ENCODE measurements at regions not wholly inside any gene's neighbourhood (a gene's known extent, or its start where the extent isn't known, plus 50 kb on each side); places are given as distances from the start of the nearest gene placed in this dataset.

DNA sequence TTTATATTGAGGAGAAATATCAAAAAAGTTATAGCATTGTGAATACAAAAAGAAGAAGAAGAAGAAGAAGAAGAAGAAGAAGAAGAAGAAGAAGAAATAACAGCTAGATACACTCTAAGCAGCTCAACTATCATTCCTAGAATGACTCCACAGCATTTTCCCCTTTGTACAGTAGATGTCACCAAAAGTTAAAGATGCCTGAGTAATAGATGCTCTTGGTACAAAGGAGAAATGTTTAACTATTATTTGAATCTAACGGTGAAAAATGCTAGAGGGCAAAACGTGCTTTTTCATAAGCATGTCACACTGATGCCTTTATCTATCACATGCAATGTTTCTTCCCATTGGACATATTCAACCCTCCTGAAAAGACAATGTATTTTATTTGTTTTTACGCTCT lies 178.4 kb upstream of the GPRIN3 start:
- no peaks in the 10 kb centered on the region for H3K36me3 ChIP-seq
- H3K9me3 ChIP-seq (replicated peaks in 1 of 11), result peaks cover 0 to 12% (median 5%) of the 10 kb centered on the region in 11 experiments; a peak in 12 of 22 replicates
- no peaks in the 10 kb centered on the region for H3K4me1 ChIP-seq
- H3K27ac ChIP-seq, result no peak overlapping the region
- H4K20me1 ChIP-seq, result no peaks in the 10 kb centered on the region
- no peak overlapping the region for H3K4me2 ChIP-seq
- no peak overlapping the region for H3K4me3 ChIP-seq
- no peak for TF ChIP-seq Cebpa-rat (IDR thresholded peaks at IDR 0.05)
- no peak overlapping the region for H3K9ac ChIP-seq
- H3K27me3 ChIP-seq, result no peaks in the 10 kb centered on the region

DNA sequence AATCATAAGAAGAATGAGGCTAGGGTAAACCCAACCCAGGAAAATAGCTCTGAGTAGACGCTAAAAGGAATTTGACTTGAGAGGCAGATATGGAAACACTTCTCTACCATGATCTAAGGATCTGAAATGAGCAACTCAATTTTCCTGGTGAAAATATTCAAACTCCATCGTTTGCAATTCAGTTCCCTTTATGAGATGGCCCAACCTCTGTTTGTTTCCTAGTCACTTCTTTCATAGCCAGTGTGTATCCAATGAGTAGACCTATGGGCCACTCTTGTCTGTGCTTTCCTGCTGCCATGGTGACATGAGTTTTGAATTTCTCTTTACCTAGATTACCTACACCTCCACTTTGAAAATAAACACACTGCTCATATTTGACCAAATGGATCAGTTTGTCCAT lies 176.2 kb upstream of the GPRIN3 start:
- H3K36me3 ChIP-seq, result no peaks in the 10 kb centered on the region
- no peak overlapping the region for H3K4me2 ChIP-seq
- H3K27me3 ChIP-seq, result no peaks in the 10 kb centered on the region
- H3K9ac ChIP-seq, result no peak overlapping the region
- H3K4me3 ChIP-seq, result no peak overlapping the region
- H3K27ac ChIP-seq, result no peak overlapping the region
- no peaks in the 10 kb centered on the region for H3K4me1 ChIP-seq
- peaks cover 0 to 5% (median 0%) of the 10 kb centered on the region in 11 experiments; a peak in 1 of 22 replicates for H3K9me3 ChIP-seq (replicated peaks in 1 of 11)
- H4K20me1 ChIP-seq, result no peaks in the 10 kb centered on the region
- TF ChIP-seq Cebpa-rat (IDR thresholded peaks at IDR 0.05), result no peak

DNA sequence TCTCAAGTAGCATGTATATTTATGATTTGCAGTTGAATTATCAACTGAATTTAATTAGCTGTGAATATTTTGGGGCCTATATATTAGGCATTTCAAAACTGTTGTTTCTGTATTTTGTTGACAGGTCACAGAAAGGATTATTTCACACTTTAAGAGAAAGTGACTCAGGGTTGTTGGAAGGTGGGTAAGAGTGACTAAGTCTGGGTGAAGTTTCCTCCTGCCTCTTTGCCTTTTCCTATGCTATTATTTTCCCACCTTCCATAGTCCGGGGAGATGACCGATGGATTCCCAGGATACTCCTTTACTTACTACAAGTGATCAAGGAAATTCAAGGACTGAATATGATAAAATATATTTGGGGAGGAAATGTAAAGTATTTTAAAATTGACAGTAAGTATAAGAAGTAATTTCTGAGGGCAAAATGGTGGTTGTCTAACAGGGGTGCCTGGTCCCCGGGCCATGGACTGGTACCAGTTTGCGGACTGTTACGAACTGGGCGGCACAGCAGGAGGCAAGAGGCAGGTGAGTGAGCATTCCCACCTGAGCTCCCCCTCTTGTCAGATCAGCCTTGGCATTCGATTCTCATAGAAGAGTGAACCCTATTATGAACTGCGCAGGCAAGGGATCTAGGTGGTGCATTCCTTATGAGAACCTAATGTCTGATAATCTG lies 175.5 kb upstream of the GPRIN3 start:
- Histone ChIP-seq H4K20me1 (no peaks in the 10 kb centered on the region), H3K4me1 (no peaks in the 10 kb centered on the region), H3K36me3 (no peaks in the 10 kb centered on the region), H3K9me3 (replicated peaks in 1 of 11) (peaks cover 0 to 5% (median 0%) of the 10 kb centered on the region in 11 experiments; a peak in 1 of 22 replicates), H3K27me3 (no peaks in the 10 kb centered on the region), H3K27ac (no peak overlapping the region), H3K4me3 (no peak overlapping the region), H3K4me2 (no peak overlapping the region), H3K9ac (no peak overlapping the region)
- no peak for TF ChIP-seq Cebpa-rat (IDR thresholded peaks at IDR 0.05)

GRCh38 chr4:89482251-89482650 lies 174.7 kb upstream of the GPRIN3 start:
- no peak overlapping the region for H3K27ac ChIP-seq

DNA sequence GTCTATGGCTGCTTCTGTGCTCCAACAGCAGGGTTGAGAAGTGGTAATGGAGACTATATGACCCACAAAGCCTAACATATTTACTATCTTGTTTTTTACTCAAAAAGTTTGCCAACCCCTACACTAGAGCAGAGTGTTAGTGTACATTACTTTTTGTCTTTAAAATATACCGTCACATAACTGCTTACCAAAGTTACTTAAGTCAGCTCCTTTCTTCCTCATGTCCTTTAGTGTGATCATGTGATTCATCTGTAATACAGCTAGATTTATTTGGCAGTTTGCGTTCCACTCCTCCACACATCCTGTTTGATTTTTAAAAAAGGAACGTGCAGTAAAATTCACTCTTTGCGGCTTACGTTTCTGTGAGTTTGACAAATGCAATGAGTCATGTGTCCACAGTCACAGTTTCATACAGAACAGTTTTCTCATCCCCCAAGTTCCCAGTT lies 162.4 kb upstream of the GPRIN3 start:
- H3K27ac ChIP-seq, result peak overlapping the region in 5 of 11 experiments; percentile 62 to 94 (median 84); a peak in 9 of 22 replicates
- H3K9ac ChIP-seq, result peak overlapping the region in 4 of 11 experiments; percentile 54 to 79 (median 74); a peak in 8 of 22 replicates
- H3K4me2 ChIP-seq, result peak overlapping the region in 5 of 11 experiments; percentile 19 to 83 (median 63); a peak in 8 of 22 replicates
- H3K9me3 ChIP-seq (replicated peaks in 1 of 11), result no peaks in the 10 kb centered on the region
- no peaks in the 10 kb centered on the region for H3K36me3 ChIP-seq
- H3K4me3 ChIP-seq, result peak overlapping the region in 3 of 10 experiments; percentile 25 to 42 (median 38); a peak in 5 of 20 replicates
- peaks cover 0 to 30% (median 5%) of the 10 kb centered on the region in 10 experiments; a peak in 8 of 20 replicates for H3K4me1 ChIP-seq
- TF ChIP-seq Cebpa-rat (IDR thresholded peaks at IDR 0.05), result no peak
- H3K27me3 ChIP-seq, result no peaks in the 10 kb centered on the region
- no peaks in the 10 kb centered on the region for H4K20me1 ChIP-seq

More at GRCh38 chr4:89482251-89482650, 174.7 kb upstream of the GPRIN3 start:
- H3K4me2 ChIP-seq, result no peak overlapping the region
- H3K4me3 ChIP-seq, result no peak overlapping the region
- no peak for TF ChIP-seq Cebpa-rat (IDR thresholded peaks at IDR 0.05)
- no peaks in the 10 kb centered on the region for H4K20me1 ChIP-seq
- H3K4me1 ChIP-seq, result no peaks in the 10 kb centered on the region
- H3K36me3 ChIP-seq, result no peaks in the 10 kb centered on the region
- no peak overlapping the region for H3K9ac ChIP-seq
- H3K27me3 ChIP-seq, result no peaks in the 10 kb centered on the region
- peaks cover 0 to 5% (median 0%) of the 10 kb centered on the region in 11 experiments; a peak in 1 of 22 replicates for H3K9me3 ChIP-seq (replicated peaks in 1 of 11)

DNA sequence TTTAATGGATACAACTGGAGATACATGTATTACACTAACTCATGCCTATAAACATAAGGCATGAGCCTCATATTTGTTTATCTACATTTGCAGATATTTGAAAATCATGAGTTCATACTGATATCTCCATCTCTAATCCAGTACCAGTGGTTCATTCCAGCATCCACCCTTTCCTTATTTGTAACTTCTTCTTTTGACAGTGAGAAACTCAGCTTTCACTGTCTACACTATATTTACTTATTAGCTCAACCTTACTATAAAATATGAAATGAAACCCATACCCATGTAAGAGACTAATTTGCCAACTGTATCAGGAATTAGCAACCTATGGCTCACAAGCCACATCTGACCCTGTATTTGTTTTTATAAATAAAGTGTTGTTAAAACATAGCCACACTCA lies 161.9 kb upstream of the GPRIN3 start:
- H3K4me3 ChIP-seq, result peak overlapping the region in 3 of 10 experiments; percentile 25 to 42 (median 38); a peak in 5 of 20 replicates
- H3K27ac ChIP-seq, result peak overlapping the region in 5 of 11 experiments; percentile 62 to 94 (median 84); a peak in 9 of 22 replicates
- H3K9ac ChIP-seq, result peak overlapping the region in 4 of 11 experiments; percentile 54 to 79 (median 74); a peak in 8 of 22 replicates
- H3K36me3 ChIP-seq, result no peaks in the 10 kb centered on the region
- no peaks in the 10 kb centered on the region for H3K27me3 ChIP-seq
- H3K4me2 ChIP-seq, result peak overlapping the region in 5 of 11 experiments; percentile 19 to 83 (median 63); a peak in 8 of 22 replicates
- H4K20me1 ChIP-seq, result no peaks in the 10 kb centered on the region
- no peaks in the 10 kb centered on the region for H3K9me3 ChIP-seq (replicated peaks in 1 of 11)
- peaks cover 0 to 30% (median 5%) of the 10 kb centered on the region in 10 experiments; a peak in 8 of 20 replicates for H3K4me1 ChIP-seq
- no peak for TF ChIP-seq Cebpa-rat (IDR thresholded peaks at IDR 0.05)

DNA sequence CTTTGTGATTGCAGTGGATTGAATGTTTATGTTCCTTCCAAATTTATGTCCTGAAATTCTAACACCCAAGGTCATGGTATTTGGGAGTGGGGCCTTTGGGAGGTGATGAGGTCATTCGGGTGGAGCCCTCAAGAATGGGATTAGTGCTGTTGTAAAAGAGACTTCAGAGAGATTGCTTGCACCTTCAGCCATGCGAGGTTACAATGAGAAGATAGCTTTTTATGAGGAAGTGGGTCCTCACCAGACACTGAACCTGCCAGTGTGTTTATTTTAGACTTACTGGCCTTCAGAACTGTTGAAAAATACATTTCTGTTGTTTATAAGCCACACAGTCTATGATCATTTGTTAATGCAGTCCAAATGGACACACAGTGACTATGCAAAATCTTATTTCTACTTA lies 161.0 kb upstream of the GPRIN3 start:
- no peak overlapping the region for H3K9ac ChIP-seq
- peaks cover 0 to 30% (median 5%) of the 10 kb centered on the region in 10 experiments; a peak in 8 of 20 replicates for H3K4me1 ChIP-seq
- H3K4me3 ChIP-seq, result no peak overlapping the region
- H3K4me2 ChIP-seq, result peak overlapping the region in 3 of 11 experiments; percentile 63 to 83 (median 79); a peak in 4 of 22 replicates
- H3K27me3 ChIP-seq, result no peaks in the 10 kb centered on the region
- no peaks in the 10 kb centered on the region for H4K20me1 ChIP-seq
- peak overlapping the region in 3 of 11 experiments; percentile 84 to 94 (median 90); a peak in 5 of 22 replicates for H3K27ac ChIP-seq
- H3K36me3 ChIP-seq, result no peaks in the 10 kb centered on the region
- H3K9me3 ChIP-seq (replicated peaks in 1 of 11), result no peaks in the 10 kb centered on the region
- TF ChIP-seq Cebpa-rat (IDR thresholded peaks at IDR 0.05), result no peak

- no peaks in the 10 kb centered on the region for H3K27me3 ChIP-seq
- no peak overlapping the region for H3K27ac ChIP-seq
- TF ChIP-seq Cebpa-rat (IDR thresholded peaks at IDR 0.05), result no peak
- H3K4me1 ChIP-seq, result peaks cover 0 to 2% (median 0%) of the 10 kb centered on the region in 10 experiments; a peak in 4 of 20 replicates
- H3K4me3 ChIP-seq, result no peak overlapping the region
- no peak overlapping the region for H3K9ac ChIP-seq
- no peak overlapping the region for H3K4me2 ChIP-seq
- H3K36me3 ChIP-seq, result no peaks in the 10 kb centered on the region
- H4K20me1 ChIP-seq, result no peaks in the 10 kb centered on the region
- no peaks in the 10 kb centered on the region for H3K9me3 ChIP-seq (replicated peaks in 1 of 11)
Observed at GRCh38 chr4:89463341-89463740, 155.7 kb upstream of the GPRIN3 start.

- Histone ChIP-seq H3K27ac (no peak overlapping the region), H3K4me2 (no peak overlapping the region), H3K4me1 (peaks cover 0 to 7% (median 0%) of the 10 kb centered on the region in 10 experiments; a peak in 1 of 20 replicates), H3K9ac (no peak overlapping the region), H3K36me3 (no peaks in the 10 kb centered on the region; a peak in 2 of 22 replicates), H4K20me1 (no peaks in the 10 kb centered on the region), H3K27me3 (no peaks in the 10 kb centered on the region), H3K4me3 (no peak overlapping the region), H3K9me3 (replicated peaks in 1 of 11) (peaks cover 21 to 32% (median 28%) of the 10 kb centered on the region in 11 experiments)
- no peak for TF ChIP-seq Cebpa-rat (IDR thresholded peaks at IDR 0.05)
Observed at GRCh38 chr4:89447543-89447942, 139.9 kb upstream of the GPRIN3 start.
